RWPE1 (cell line): ENCODE measurements at regions not wholly inside any gene's neighbourhood (a gene's known extent, or its start where the extent isn't known, plus 50 kb on each side); places are given as distances from the start of the nearest gene placed in this dataset.

Experiments used
- CTCF ChIA-PET: fragments of 350-600 bp; sonication (Branson Sonifier 250); formaldehyde crosslinking; extraction: SDS; loops from one replicate; lab custom pipeline; 2021; lab: Yijun Ruan, JAX
- POLR2A ChIA-PET: fragments of 400-600 bp; formaldehyde crosslinking; extraction: SDS; loops from one replicate; lab custom pipeline; 2020; ENCODE audit warnings: antibody characterized with exemption; ENCODE audit not compliant: low non-redundant PET; lab: Yijun Ruan, JAX
- DNase-seq: peaks from one replicate; pipeline ENCODE4 v3.0.0; 2012; ENCODE audit warnings: low spot score
- H3K27ac ChIP-seq: fragments of 450-650 bp; 2 replicates; pipeline ENCODE4 v1.5.1; 2017
- CTCF ChIP-seq: fragments of 450-650 bp; conservative IDR thresholded peaks from 2 replicates; pipeline ENCODE4 v1.5.1; 2017; ENCODE audit warnings: low read depth, mild to moderate bottlenecking

GRCh38 chr6:147744012-147744411 lies 235.5 kb downstream of the SAMD5 start:
- ChIA-PET POLR2A (no interaction called here), CTCF (interaction anchor here (0.6 kb wide), 1 partner anchor 204 kb away, joined by 3 read pairs; no protein-coding TSS in a partner anchor)
- TF ChIP-seq CTCF: no peak
- H3K27ac ChIP-seq: no peak overlapping the region
- no peak for DNase-seq

GRCh38 chr6:147749331-147749730 lies 240.8 kb downstream of the SAMD5 start:
- CTCF ChIA-PET: no interaction called here
- POLR2A ChIA-PET: no interaction called here
- no peak for DNase-seq
- no peak overlapping the region for H3K27ac ChIP-seq
- TF ChIP-seq CTCF: no peak

- POLR2A ChIA-PET: no interaction called here
- CTCF ChIA-PET: no interaction called here
- H3K27ac ChIP-seq: no peak overlapping the region
- DNase-seq: no peak
- TF ChIP-seq CTCF: no peak
Measured at GRCh38 chr6:147750413-147750812, 241.9 kb downstream of the SAMD5 start.

GRCh38 chr6:147751232-147751631 lies 242.7 kb downstream of the SAMD5 start:
- CTCF ChIA-PET: no interaction called here
- POLR2A ChIA-PET: no interaction called here
- no peak for DNase-seq
- TF ChIP-seq CTCF: no peak
- no peak overlapping the region for H3K27ac ChIP-seq

GRCh38 chr6:147752689-147753403 lies 244.4 kb downstream of the SAMD5 start:
- no peak overlapping the region for H3K27ac ChIP-seq
- no peak for TF ChIP-seq CTCF
- ChIA-PET POLR2A (no interaction called here), CTCF (no interaction called here)
- no peak for DNase-seq

GRCh38 chr6:147755999-147756398 lies 247.5 kb downstream of the SAMD5 start:
- no peak overlapping the region for H3K27ac ChIP-seq
- DNase-seq: no peak
- no peak for TF ChIP-seq CTCF
- ChIA-PET CTCF (no interaction called here), POLR2A (no interaction called here)
